Mesodermal cell (in vitro differentiated cells): ENCODE measurements at regions not wholly inside any gene's neighbourhood (a gene's known extent, or its start where the extent isn't known, plus 50 kb on each side); places are given as distances from the start of the nearest gene placed in this dataset.

ENCODE experiments used
- H3K27ac ChIP-seq: 2 replicates; pipeline ENCODE4 v1.7.0; 2013; ENCODE audit warnings: mild to moderate bottlenecking, low read depth, low read length, moderate library complexity; ENCODE audit not compliant: severe bottlenecking
- H3K36me3 ChIP-seq: 2 replicates; pipeline ENCODE4 v1.7.1; 2013; ENCODE audit warnings: mild to moderate bottlenecking, low read length, moderate library complexity; ENCODE audit not compliant: control insufficient read depth, insufficient read depth
- H3K4me1 ChIP-seq: one replicate; pipeline ENCODE4 v1.7.1; 2013; ENCODE audit warnings: mild to moderate bottlenecking, low read length; ENCODE audit not compliant: insufficient read depth, control insufficient read depth, poor library complexity, severe bottlenecking
- H3K4me3 ChIP-seq: 2 replicates; pipeline ENCODE4 v1.7.0; 2013; ENCODE audit warnings: low read length, control low read depth, mild to moderate bottlenecking; ENCODE audit not compliant: insufficient read depth, poor library complexity, severe bottlenecking; ENCODE audit errors: extremely low read depth
- H3K9me3 ChIP-seq: 2 replicates; pipeline ENCODE4 v1.7.1; 2013; ENCODE audit warnings: mild to moderate bottlenecking, low read length, moderate library complexity; ENCODE audit not compliant: control insufficient read depth
- WGBS, 2 experiments: methylation state at CpG; one replicate each; pipeline ENCODE4 v1.1.5; 2013; ENCODE audit warnings: missing lambda C conversion rate in 2 of 2; ENCODE audit not compliant: insufficient coverage in 2 of 2; 5-methylcytosine and 5-hydroxymethylcytosine counted together

DNA sequence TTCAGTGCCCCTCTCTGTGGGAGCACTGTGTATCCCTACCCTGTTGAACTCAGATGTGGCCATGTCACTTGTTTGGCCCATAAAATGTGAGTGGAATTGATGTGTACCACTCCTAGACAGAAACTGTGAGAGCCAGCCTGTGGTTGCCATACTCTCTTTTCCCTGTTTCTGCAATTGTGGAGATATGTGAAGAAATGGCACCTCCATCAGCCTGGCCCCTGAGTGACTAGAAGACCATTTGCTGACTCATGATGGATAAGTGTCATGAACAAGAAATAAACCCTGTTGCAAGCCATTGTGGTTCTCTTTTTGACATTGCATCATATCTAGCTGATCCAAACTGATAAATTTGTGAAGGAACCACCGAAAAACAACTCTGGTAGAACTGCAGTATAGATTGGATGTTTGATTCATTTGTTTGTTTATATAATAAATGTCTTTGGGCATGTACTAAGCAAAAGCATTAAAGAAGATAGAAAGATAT is 193.7 kb upstream of the FOXN2 start:
- no peaks in the 10 kb centered on the region for H3K36me3 ChIP-seq
- peaks cover 4% of the 10 kb centered on the region for H3K9me3 ChIP-seq
- WGBS, 2 experiments, result 88 to 100% methylated on average over 1 of the region's 1 CpG
- H3K4me3 ChIP-seq, result no peak overlapping the region
- no peaks in the 10 kb centered on the region for H3K4me1 ChIP-seq
- H3K27ac ChIP-seq, result no peak overlapping the region

DNA sequence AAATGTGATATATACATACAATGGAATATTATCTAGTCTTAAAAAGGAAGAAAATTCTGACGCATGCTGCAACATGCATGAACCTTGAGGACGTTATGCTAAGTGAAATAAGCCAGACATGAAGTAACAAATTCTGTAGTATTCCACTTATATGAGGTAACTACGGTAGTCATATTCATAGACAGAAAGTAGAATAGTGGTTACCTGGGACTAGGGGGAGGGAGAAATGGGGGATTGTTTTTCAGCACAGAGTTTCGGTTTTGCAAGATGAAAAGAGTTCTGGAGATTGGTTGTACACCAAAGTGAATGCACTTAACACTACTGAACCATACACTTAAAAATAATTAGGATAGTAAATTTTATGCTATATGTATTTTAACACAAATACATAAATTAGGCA is 192.3 kb upstream of the FOXN2 start:
- Histone ChIP-seq H3K36me3 (no peaks in the 10 kb centered on the region), H3K4me1 (no peaks in the 10 kb centered on the region), H3K27ac (no peak overlapping the region), H3K4me3 (no peak overlapping the region), H3K9me3 (peaks cover 4% of the 10 kb centered on the region)
- 100% methylated on average over 1 of the region's 4 CpGs; no CpG with 5 or more reads in 1 of the 2 experiments for whole genome bisulfite sequencing, 2 experiments

DNA sequence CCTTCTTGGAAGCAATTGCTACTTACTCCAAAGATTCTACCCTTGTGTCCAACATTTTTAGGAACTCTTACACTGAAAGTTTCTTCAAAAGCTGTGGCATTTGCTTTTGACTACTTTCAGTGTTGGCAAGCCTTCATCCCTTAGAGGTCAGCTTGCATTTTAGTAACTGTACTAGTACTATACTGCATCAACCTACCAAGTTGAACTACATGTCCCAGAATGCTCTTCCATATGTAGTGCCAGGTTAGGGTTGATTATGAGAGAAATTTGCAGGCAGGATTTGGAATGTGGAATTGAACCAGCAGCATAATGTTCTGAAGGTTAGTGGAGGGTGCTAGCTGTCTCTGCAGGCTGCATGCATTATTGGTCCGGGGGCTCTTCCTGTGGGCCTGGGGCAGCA is 189.9 kb upstream of the FOXN2 start:
- 88% methylated on average over 1 of the region's 1 CpG; no CpG with 5 or more reads in 1 of the 2 experiments for WGBS, 2 experiments
- no peak overlapping the region for H3K4me3 ChIP-seq
- peaks cover 4% of the 10 kb centered on the region for H3K9me3 ChIP-seq
- H3K27ac ChIP-seq, result no peak overlapping the region
- no peaks in the 10 kb centered on the region for H3K36me3 ChIP-seq
- no peaks in the 10 kb centered on the region for H3K4me1 ChIP-seq

DNA sequence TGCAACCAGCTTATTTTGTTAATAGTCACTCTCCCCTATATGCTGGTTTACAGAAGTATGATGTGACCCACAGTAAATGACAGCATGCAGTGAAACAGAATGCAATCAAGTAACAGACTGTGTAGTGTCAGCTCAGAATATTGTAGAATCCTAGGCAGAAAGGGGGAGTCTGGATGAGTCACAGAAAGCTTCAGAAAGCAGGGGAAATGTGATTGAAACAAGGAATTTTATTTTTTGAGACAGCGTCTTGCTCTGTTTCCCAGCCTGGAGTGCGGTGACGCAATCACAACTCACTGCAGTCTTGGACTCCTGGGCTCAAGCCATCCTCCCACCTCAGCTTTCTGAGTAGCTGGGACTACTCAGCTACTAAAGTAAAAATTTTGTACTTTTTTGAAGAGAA is 188.3 kb upstream of the FOXN2 start:
- no peak overlapping the region for H3K27ac ChIP-seq
- H3K4me1 ChIP-seq, result no peaks in the 10 kb centered on the region
- no peak overlapping the region for H3K4me3 ChIP-seq
- peaks cover 4% of the 10 kb centered on the region for H3K9me3 ChIP-seq
- H3K36me3 ChIP-seq, result no peaks in the 10 kb centered on the region
- WGBS, 2 experiments, result 93 to 100% methylated on average over 1 to 3 of the region's 3 CpGs

DNA sequence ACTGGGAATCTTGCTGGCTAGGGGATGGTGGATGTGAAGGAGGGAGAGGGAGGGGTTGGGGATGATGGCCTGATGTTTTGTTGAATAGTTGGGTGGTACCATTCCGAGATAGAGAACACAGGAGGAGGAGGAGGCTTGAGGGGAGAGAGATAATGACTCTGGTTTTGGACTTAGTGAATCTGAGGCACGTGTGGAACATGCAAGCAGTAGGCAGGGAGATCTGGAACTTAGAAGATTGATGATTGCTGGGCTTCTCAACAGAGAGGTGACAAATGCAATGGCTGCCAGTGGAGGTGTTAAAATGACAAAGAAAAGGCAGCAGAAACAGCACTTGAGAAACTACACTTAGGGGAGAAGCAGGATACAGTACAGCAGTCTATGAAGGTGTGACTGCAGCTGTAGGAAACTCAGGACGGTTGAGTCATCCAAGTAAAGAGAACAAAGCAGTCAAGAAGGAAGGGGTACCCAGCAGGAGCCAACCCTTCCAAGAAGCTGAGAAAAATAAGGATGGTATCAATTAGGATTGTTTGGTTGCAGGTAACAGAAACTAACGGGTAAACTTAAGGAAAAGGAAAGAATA is 186.8 kb upstream of the FOXN2 start:
- WGBS, 2 experiments, result 61 to 79% methylated on average over 3 of the region's 4 CpGs
- no peaks in the 10 kb centered on the region for H3K4me1 ChIP-seq

DNA sequence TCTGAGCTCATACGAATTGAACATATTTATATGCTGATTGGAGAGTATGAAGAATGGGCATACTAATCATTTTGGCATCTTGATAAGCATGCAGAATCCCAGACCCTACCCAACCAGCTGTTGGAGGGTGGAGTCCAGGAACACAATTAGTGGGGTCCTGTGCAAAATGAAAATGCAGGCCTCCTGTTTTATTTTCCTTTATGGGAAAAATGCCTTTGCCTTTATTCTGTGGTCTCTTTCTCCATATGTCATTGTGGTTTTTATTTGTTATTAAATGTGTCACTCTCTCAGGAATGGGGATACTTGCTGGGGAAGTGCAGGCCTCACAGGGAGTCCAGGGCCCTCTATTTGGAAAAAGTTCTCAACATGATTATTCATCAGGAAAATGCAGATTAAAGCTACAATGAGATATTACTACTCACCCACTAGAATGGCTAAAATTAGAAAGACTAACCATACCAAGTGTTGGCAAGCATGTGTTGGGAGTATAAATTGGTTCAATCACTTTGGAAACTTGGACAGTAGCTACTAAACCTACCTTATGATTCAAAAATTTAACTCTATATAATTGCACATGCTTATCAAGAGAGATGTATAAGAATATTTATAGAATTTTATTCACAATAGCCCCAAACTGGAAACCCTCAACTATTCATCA is 185.1 kb upstream of the FOXN2 start:
- Histone ChIP-seq H3K27ac (no peak overlapping the region), H3K4me3 (no peak overlapping the region), H3K36me3 (no peaks in the 10 kb centered on the region), H3K9me3 (no peaks in the 10 kb centered on the region), H3K4me1 (no peaks in the 10 kb centered on the region)
- 100% methylated on average over 1 of the region's 1 CpG; no CpG with 5 or more reads in 1 of the 2 experiments for WGBS, 2 experiments

More for the DNA sequence above, 186.8 kb upstream of the FOXN2 start:
- Histone ChIP-seq H3K4me3 (no peak overlapping the region), H3K36me3 (no peaks in the 10 kb centered on the region), H3K27ac (no peak overlapping the region), H3K9me3 (peaks cover 4% of the 10 kb centered on the region)

DNA sequence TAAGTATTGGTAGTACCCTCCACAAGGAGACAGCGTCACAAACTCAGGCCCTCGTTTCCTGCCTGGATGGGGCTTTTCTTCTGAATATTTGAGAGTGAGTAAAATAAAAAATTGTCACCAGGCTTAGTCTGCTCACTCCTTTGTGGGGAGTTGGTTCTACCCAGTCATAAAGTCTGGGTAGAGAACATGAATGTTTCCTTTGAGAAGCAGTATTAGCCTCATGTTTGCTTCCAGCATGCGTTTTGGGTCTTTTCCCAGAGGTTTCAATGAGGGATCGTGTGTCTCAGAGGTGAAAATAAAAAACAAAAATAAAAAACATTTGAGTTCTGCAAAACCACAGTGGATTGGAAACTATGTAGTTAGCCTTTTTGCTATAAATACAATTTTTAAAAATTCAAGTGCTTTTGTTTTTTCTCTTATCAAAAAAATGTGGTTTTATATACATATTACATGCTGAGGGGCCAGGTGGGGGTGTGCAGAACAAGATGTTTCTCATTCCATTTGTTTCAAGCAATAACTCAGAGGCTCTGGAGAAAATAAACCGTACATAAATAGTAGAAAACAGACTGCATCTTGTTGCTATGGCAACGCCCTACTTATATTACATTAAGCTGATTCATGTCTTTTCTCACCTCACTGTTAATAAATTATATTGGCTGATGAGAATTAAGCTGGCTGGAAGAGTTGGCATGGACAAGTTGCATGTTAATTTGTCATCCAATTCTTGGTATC is 182.8 kb upstream of the FOXN2 start:
- Histone ChIP-seq H3K27ac (no peak overlapping the region), H3K4me3 (no peak overlapping the region), H3K9me3 (no peaks in the 10 kb centered on the region), H3K36me3 (no peaks in the 10 kb centered on the region), H3K4me1 (no peaks in the 10 kb centered on the region)
- WGBS, 2 experiments, result 70 to 79% methylated on average over 2 of the region's 6 CpGs

DNA sequence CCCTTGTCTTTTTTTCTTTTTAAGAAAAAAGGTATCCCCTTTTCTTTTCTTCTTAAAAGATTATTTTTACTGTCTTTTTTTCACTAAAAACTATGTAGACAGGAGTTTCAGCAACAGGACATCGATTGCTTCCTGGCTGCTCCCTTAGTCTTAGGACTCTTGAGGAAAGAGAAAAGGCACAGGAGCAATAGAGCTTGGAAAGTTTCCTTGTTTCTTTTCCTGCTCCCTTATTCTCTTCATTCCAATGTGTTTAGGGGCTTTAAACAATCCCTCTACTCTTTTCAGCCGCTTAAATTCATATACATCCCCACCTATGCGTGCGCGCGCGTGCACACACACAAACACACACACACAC is 182.2 kb upstream of the FOXN2 start:
- no peaks in the 10 kb centered on the region for H3K4me1 ChIP-seq
- H3K4me3 ChIP-seq, result no peak overlapping the region
- 50 to 93% methylated on average over 1 to 2 of the region's 7 CpGs for WGBS, 2 experiments
- no peaks in the 10 kb centered on the region for H3K9me3 ChIP-seq
- H3K27ac ChIP-seq, result no peak overlapping the region
- no peaks in the 10 kb centered on the region for H3K36me3 ChIP-seq

DNA sequence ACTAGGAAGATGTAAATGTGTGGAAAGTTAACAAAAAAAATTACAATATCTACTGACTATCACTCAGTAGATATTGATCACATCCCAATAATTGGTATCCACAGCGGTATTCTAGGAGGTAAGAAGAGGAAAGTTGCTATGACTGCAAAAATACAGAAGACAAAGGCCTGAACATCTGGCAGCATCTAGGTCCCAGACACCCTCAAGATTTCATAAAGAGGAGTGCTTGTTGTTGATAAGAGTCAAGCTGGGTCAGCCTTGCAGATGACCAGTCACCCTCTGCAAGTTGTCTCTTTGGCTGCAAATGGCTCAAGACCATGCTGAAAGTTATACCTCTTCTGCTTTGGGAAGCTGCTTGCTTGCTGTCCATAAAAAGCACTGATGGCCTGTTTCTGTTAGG is 179.8 kb upstream of the FOXN2 start:
- WGBS, 2 experiments, result no CpG with 5 or more reads among the region's 1 CpG
- no peaks in the 10 kb centered on the region for H3K4me1 ChIP-seq
- no peaks in the 10 kb centered on the region for H3K9me3 ChIP-seq
- no peak overlapping the region for H3K27ac ChIP-seq
- no peak overlapping the region for H3K4me3 ChIP-seq
- no peaks in the 10 kb centered on the region for H3K36me3 ChIP-seq

DNA sequence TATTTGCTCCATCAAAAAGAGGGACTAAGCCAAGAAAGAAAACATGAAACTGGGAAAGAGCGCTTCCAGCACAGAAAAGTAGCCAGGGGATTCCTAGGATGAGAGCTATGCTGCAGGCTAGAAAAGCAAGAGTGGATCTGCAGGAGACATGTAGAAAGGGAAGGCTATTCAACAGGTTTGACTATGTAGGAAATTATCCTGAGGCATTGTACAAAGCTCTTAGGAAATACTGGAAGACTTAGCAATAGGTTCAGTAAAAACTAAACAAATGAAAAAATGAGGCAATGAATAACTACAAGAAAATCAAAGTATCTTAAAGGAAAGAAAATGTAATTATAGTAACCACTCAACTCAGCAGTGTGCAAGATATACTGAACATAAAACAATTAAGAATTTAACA is 178.7 kb upstream of the FOXN2 start:
- H3K4me3 ChIP-seq, result no peak overlapping the region
- H3K4me1 ChIP-seq, result no peaks in the 10 kb centered on the region
- H3K36me3 ChIP-seq, result no peaks in the 10 kb centered on the region
- no peaks in the 10 kb centered on the region for H3K9me3 ChIP-seq
- WGBS, 2 experiments, result 88 to 100% methylated on average over 1 of the region's 1 CpG
- no peak overlapping the region for H3K27ac ChIP-seq

DNA sequence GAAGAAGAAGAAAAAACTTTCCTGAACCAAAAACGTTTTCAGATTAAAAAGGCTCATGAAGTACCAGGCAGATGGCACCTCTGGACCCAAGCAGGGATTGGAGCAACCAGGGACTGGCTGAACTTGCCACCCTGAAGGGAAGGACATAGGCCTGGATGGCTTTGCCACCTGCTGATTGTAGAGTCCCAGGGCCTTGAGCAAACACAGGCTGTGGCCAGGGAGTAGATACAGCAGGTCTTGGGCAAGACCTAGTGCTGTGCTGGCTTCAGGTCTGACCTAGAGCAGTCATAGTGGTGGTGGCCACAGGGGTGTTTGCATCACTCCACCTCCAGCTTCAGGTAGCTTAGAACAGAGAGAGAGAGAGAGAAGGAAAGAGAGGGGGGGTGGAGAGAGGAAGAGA is 176.7 kb upstream of the FOXN2 start:
- Histone ChIP-seq H3K4me1 (no peaks in the 10 kb centered on the region), H3K9me3 (no peaks in the 10 kb centered on the region), H3K27ac (no peak overlapping the region), H3K36me3 (no peaks in the 10 kb centered on the region), H3K4me3 (no peak overlapping the region)
- WGBS, 2 experiments, result 67 to 91% methylated on average over 1 of the region's 1 CpG
